HCT116 (cell line): ENCODE measurements at regions not wholly inside any gene's neighbourhood (a gene's known extent, or its start where the extent isn't known, plus 50 kb on each side); places are given as distances from the start of the nearest gene placed in this dataset.

Source experiments
- ATAC-seq: fragments of 200-7000 bp; cut with Tn5 transposase; 2 replicates; pipeline ENCODE4 v1.9.1; 2020; ENCODE audit warnings: mild to moderate bottlenecking, moderate library complexity
- BruUV-seq: library from RNA; stranded (reverse); fragments of 400-500 nt; replicated peaks from 2 replicates; lab custom pipeline; 2021; lab: Mats Ljungman, UMichigan
- CTCF ChIA-PET: fragments of 300-600 bp; sonication (Branson Sonifier 250); formaldehyde crosslinking; loops from one replicate; lab custom pipeline; 2021; ENCODE audit warnings: antibody characterized with exemption; lab: Charles Lee
- POLR2A ChIA-PET: fragments of 300-600, 350-600 bp; sonication (Branson Sonifier 250); formaldehyde crosslinking; loops from one replicate; lab custom pipeline; 2021; ENCODE audit warnings: antibody characterized with exemption; lab: Charles Lee
- RAD21 ChIA-PET, 2 experiments: fragments of 300-600 bp; sonication (Branson Sonifier 250); formaldehyde crosslinking; loops; one replicate each; lab custom pipeline; 2023; ENCODE audit warnings: low total read pairs in 2 of 2; ENCODE audit not compliant: uncharacterized antibody in 2 of 2, unreplicated experiment in 2 of 2, low non-redundant PET in 1 of 2; lab: Charles Lee
- DNase-seq: peaks from one replicate; pipeline ENCODE4 v3.0.0-alpha.2; 2010; ENCODE audit warnings: low read depth, low spot score
- H2AFZ ChIP-seq: fragments of 200-600 bp; shearing (Covaris generic), sonication (generic); 2 replicates; pipeline ENCODE4 v1.6.1; 2017; ENCODE audit warnings: low read depth, mixed run types, mixed read lengths, antibody characterized with exemption, low read length; ENCODE audit not compliant: poor library complexity, severe bottlenecking
- H3K27ac ChIP-seq: 2 replicates; pipeline ENCODE4 v1.5.1; 2012; ENCODE audit warnings: low read depth, low read length
- H3K27me3 ChIP-seq: fragments of 200-600 bp; sonication (generic); 2 replicates; pipeline ENCODE4 v1.6.1; 2016; ENCODE audit warnings: mixed run types, low read length, mixed read lengths; ENCODE audit not compliant: insufficient read depth
- H3K36me3 ChIP-seq, 2 experiments: fragments of 200-500 bp in 1 of 2; fragments of 200-600 bp in 1 of 2; sonication (Bioruptor generic) in 1 of 2; sonication (generic) in 1 of 2; 2 replicates each; pipeline versions ENCODE4 v1.5.1 to v1.6.1; 2014 to 2016; ENCODE audit warnings: low read length in 2 of 2, inconsistent platforms in 1 of 2, mixed read lengths in 1 of 2, mixed run types in 1 of 2; ENCODE audit not compliant: insufficient read depth in 2 of 2, control insufficient read depth in 1 of 2
- H3K4me1 ChIP-seq, 2 experiments: fragments of 200-600 bp in 1 of 2; sonication (generic) in 1 of 2; 2 replicates each; pipeline versions ENCODE4 v1.5.1 to v1.6.1; 2012 to 2017; ENCODE audit warnings: low read length in 2 of 2, inconsistent platforms in 1 of 2, mild to moderate bottlenecking in 1 of 2, mixed read lengths in 1 of 2, mixed run types in 1 of 2, moderate library complexity in 1 of 2; ENCODE audit not compliant: insufficient read depth in 2 of 2, control insufficient read depth in 1 of 2
- H3K4me2 ChIP-seq: fragments of 200-600 bp; sonication (generic); 2 replicates; pipeline ENCODE4 v1.6.1; 2017; ENCODE audit warnings: mixed run types, low read length, mixed read lengths
- H3K4me3 ChIP-seq, 2 experiments: fragments of 200-600 bp in 1 of 2; sonication (generic) in 1 of 2; replicated peaks in 1 of 2; 2 replicates each; pipeline ENCODE4 v1.5.1; 2011 to 2016; ENCODE audit warnings: low read length in 2 of 2, control low read depth in 1 of 2, low read depth in 1 of 2, mild to moderate bottlenecking in 1 of 2, mixed read lengths in 1 of 2, mixed run types in 1 of 2
- H3K79me2 ChIP-seq: fragments of 200-600 bp; sonication (generic); 2 replicates; pipeline ENCODE4 v1.6.1; 2017; ENCODE audit warnings: mild to moderate bottlenecking, mixed run types, low read length, moderate library complexity, mixed read lengths; ENCODE audit not compliant: insufficient read depth
- H3K9ac ChIP-seq: fragments of 200-600 bp; sonication (generic); 2 replicates; pipeline ENCODE4 v1.6.1; 2016; ENCODE audit warnings: low read length, mixed read lengths
- H3K9me2 ChIP-seq: fragments of 200-600 bp; sonication (generic), shearing (Covaris generic); 2 replicates; pipeline ENCODE4 v1.6.1; 2017; ENCODE audit warnings: mixed run types, mild to moderate bottlenecking, moderate library complexity; ENCODE audit not compliant: insufficient read depth
- H3K9me3 ChIP-seq, 2 experiments: fragments of 200-500 bp in 1 of 2; fragments of 200-600 bp in 1 of 2; sonication (Bioruptor generic) in 1 of 2; sonication (generic) in 1 of 2; 2 replicates each; pipeline ENCODE4 v1.6.1; 2014 to 2017; ENCODE audit warnings: low read length in 2 of 2, mixed read lengths in 2 of 2, inconsistent platforms in 1 of 2, low read depth in 1 of 2, mild to moderate bottlenecking in 1 of 2, mixed run types in 1 of 2, moderate library complexity in 1 of 2; ENCODE audit not compliant: control insufficient read depth in 1 of 2, insufficient read depth in 1 of 2
- H4K20me1 ChIP-seq: fragments of 200-600 bp; sonication (generic), shearing (Covaris generic); 2 replicates; pipeline ENCODE4 v1.6.1; 2017; ENCODE audit warnings: mixed run types, mild to moderate bottlenecking, moderate library complexity; ENCODE audit not compliant: insufficient read depth
- ATF3 ChIP-seq: IDR thresholded peaks from 2 replicates; pipeline ENCODE4 v1.6.1; 2012
- CBX3 ChIP-seq: IDR thresholded peaks from 2 replicates; pipeline ENCODE4 v1.6.1; 2012; ENCODE audit warnings: low read depth
- CEBPB ChIP-seq: IDR thresholded peaks from 2 replicates; pipeline ENCODE4 v1.6.1; 2012; ENCODE audit warnings: low read depth
- EGR1 ChIP-seq: IDR thresholded peaks from 2 replicates; pipeline ENCODE4 v1.6.1; 2012; ENCODE audit warnings: low read depth
- EZH2 ChIP-seq: fragments of 200-600 bp; sonication (generic); IDR thresholded peaks from 2 replicates; pipeline ENCODE4 v1.6.1; 2017; ENCODE audit warnings: antibody characterized with exemption, mixed run types
- EZH2phosphoT487 ChIP-seq: fragments of 200-600 bp; IDR thresholded peaks from 2 replicates; pipeline ENCODE4 v1.6.1; 2018; ENCODE audit warnings: antibody characterized with exemption, borderline replicate concordance
- FOSL1 ChIP-seq: IDR thresholded peaks from 2 replicates; pipeline ENCODE4 v1.6.1; 2012; ENCODE audit warnings: low read depth
- JUND ChIP-seq: IDR thresholded peaks from 2 replicates; pipeline ENCODE4 v1.6.1; 2012
- MAX ChIP-seq: IDR thresholded peaks from 2 replicates; pipeline ENCODE4 v1.6.1; 2012
- POLR2A ChIP-seq: IDR thresholded peaks from 2 replicates; pipeline ENCODE4 v1.7.0; 2011; ENCODE audit warnings: borderline replicate concordance; ENCODE audit not compliant: insufficient read depth, insufficient read length; ENCODE audit errors: extremely low read depth
- POLR2AphosphoS5 ChIP-seq: IDR thresholded peaks from 2 replicates; pipeline ENCODE4 v1.6.1; 2011; ENCODE audit warnings: mild to moderate bottlenecking, low read depth, low read length, moderate library complexity
- RAD21 ChIP-seq: IDR thresholded peaks from 2 replicates; pipeline ENCODE4 v1.6.1; 2012; ENCODE audit warnings: low read depth, mild to moderate bottlenecking
- REST ChIP-seq: IDR thresholded peaks from 2 replicates; pipeline ENCODE4 v1.6.1; 2012; ENCODE audit warnings: low read depth
- SIN3A ChIP-seq: IDR thresholded peaks from 2 replicates; pipeline ENCODE4 v1.6.1; 2012; ENCODE audit warnings: low read depth
- SP1 ChIP-seq: IDR thresholded peaks from 2 replicates; pipeline ENCODE4 v1.6.1; 2012; ENCODE audit warnings: low read depth
- TCF7L2 ChIP-seq: IDR thresholded peaks from 2 replicates; pipeline ENCODE4 v1.7.0; 2011; ENCODE audit warnings: borderline replicate concordance, inconsistent platforms; ENCODE audit not compliant: insufficient read depth, insufficient read length; ENCODE audit errors: extremely low read depth
- YY1 ChIP-seq: IDR thresholded peaks from 2 replicates; pipeline ENCODE4 v1.6.1; 2011; ENCODE audit warnings: low read length, low read depth, moderate library complexity, mild to moderate bottlenecking; ENCODE audit not compliant: insufficient replicate concordance; ENCODE audit errors: extremely low read depth
- ZBTB33 ChIP-seq: IDR thresholded peaks from 2 replicates; pipeline ENCODE4 v1.6.1; 2011; ENCODE audit warnings: mild to moderate bottlenecking, low read length, moderate library complexity; ENCODE audit not compliant: insufficient replicate concordance; ENCODE audit errors: extremely low read depth
- ZFX ChIP-seq: fragments of 450-650 bp; IDR thresholded peaks from 2 replicates; pipeline ENCODE4 v1.6.1; 2017
- ZNF274 ChIP-seq: fragments of 200-500 bp; sonication (Bioruptor generic); IDR thresholded peaks from 2 replicates; pipeline ENCODE4 v1.6.1; 2014; ENCODE audit warnings: mild to moderate bottlenecking, low read depth, low read length, inconsistent platforms
- intact Hi-C: fragments of 100-400 bp; cut with micrococcal nuclease; formaldehyde crosslinking; loops from 2 replicates; pipeline ENCODE4 v1.10.0; 2022

- H3K4me3 ChIP-seq: no peak overlapping the region
- H4K20me1 ChIP-seq: no peaks in the 10 kb centered on the region
- DNase-seq (no peak), ATAC-seq (no peak)
- H3K27me3 ChIP-seq: no peaks in the 10 kb centered on the region
- H2AFZ ChIP-seq: no peak overlapping the region
- CTCF ChIA-PET: no interaction called here
- H3K9me2 ChIP-seq: no peaks in the 10 kb centered on the region
- TF ChIP-seq ZNF274 (no peak), MAX (no peak), ZBTB33 (no peak), RAD21 (no peak), SIN3A (no peak), SP1 (no peak), EZH2 (no peak), POLR2A (no peak), JUND (no peak), CEBPB (no peak), ATF3 (no peak), CBX3 (no peak), YY1 (no peak), TCF7L2 (no peak), FOSL1 (no peak), POLR2AphosphoS5 (no peak), EZH2phosphoT487 (no peak), ZFX (no peak), EGR1 (no peak), REST (no peak)
- H3K9me3 ChIP-seq: peaks cover 6 to 17% of the 10 kb centered on the region in 2 experiments; a peak in 2 of 4 replicates
- RAD21 ChIA-PET: no interaction called here
- H3K4me1 ChIP-seq: no peaks in the 10 kb centered on the region
- H3K9ac ChIP-seq: no peak overlapping the region
- POLR2A ChIA-PET: no interaction called here
- H3K36me3 ChIP-seq: no peaks in the 10 kb centered on the region
- no TSS peak for BruUV-seq
- no peaks in the 10 kb centered on the region for H3K79me2 ChIP-seq
- H3K4me2 ChIP-seq: no peak overlapping the region
- no peak overlapping the region for H3K27ac ChIP-seq
- intact Hi-C loops: no loop called here
Measured at GRCh38 chr19:31675193-31675913, 326.1 kb upstream of the TSHZ3 start.
